Activated T-cell treated with anti-CD3 and anti-CD28 coated beads, Interleukin-2, amount 50 U/mL, for 72 hours (primary cell): ENCODE measurements at regions not wholly inside any gene's neighbourhood (a gene's known extent, or its start where the extent isn't known, plus 50 kb on each side); places are given as distances from the start of the nearest gene placed in this dataset.

Source experiments
- ATAC-seq, 2 donors: fragments of 150-1000 bp; cut with Tn5 transposase; replicated peaks in 1 of 2; 2 replicates each; pipeline ENCODE4 v1.10.0; 2021; ENCODE audit warnings: moderate library complexity in 2 of 2, mild to moderate bottlenecking in 1 of 2
- DNase-seq, 2 donors: peaks; one replicate each; pipeline ENCODE4 v3.0.0; 2021 to 2022; ENCODE audit warnings: mixed read lengths in 1 of 2
- H3K27ac Mint-ChIP-seq: one replicate; pipeline ENCODE4 v1.8.0; 2022; ENCODE audit warnings: mild to moderate bottlenecking, moderate library complexity, mixed read lengths
- H3K27me3 Mint-ChIP-seq: one replicate; pipeline ENCODE4 v1.8.0; 2022; ENCODE audit warnings: low read depth, mixed read lengths
- H3K36me3 Mint-ChIP-seq, 2 donors: one replicate each; pipeline ENCODE4 v1.8.0; 2022; ENCODE audit warnings: mixed read lengths in 2 of 2, mild to moderate bottlenecking in 1 of 2; ENCODE audit not compliant: insufficient read depth in 2 of 2
- H3K4me1 Mint-ChIP-seq: one replicate; pipeline ENCODE4 v1.8.0; 2022; ENCODE audit warnings: low read depth, mixed read lengths
- H3K4me3 Mint-ChIP-seq, 2 donors: one replicate each; pipeline ENCODE4 v1.8.0; 2022; ENCODE audit warnings: mild to moderate bottlenecking in 2 of 2, mixed read lengths in 2 of 2, moderate library complexity in 2 of 2
- H3K9me3 Mint-ChIP-seq, 2 donors: one replicate each; pipeline ENCODE4 v1.8.0; 2022; ENCODE audit warnings: mixed read lengths in 2 of 2

- Mint-ChIP-seq H3K36me3 (no peaks in the 10 kb centered on the region), H3K4me1 (no peaks in the 10 kb centered on the region), H3K27ac (no peak overlapping the region), H3K27me3 (no peaks in the 10 kb centered on the region), H3K4me3 (no peak overlapping the region), H3K9me3 (no peaks in the 10 kb centered on the region)
- ATAC-seq (no peak), DNase-seq (no peak)
These were observed 164.4 kb upstream of the PRPS1L1 start for GRCh38 chr7:18191862-18192625.

GRCh38 chr7:18194616-18195015 lies 167.0 kb upstream of the PRPS1L1 start:
- Mint-ChIP-seq H3K4me1 (no peaks in the 10 kb centered on the region), H3K27me3 (no peaks in the 10 kb centered on the region), H3K9me3 (no peaks in the 10 kb centered on the region), H3K36me3 (no peaks in the 10 kb centered on the region), H3K27ac (no peak overlapping the region), H3K4me3 (no peak overlapping the region)
- ATAC-seq (no peak), DNase-seq (no peak)

GRCh38 chr7:18196638-18197037 lies 169.0 kb upstream of the PRPS1L1 start:
- Mint-ChIP-seq H3K4me3 (no peak overlapping the region), H3K4me1 (no peaks in the 10 kb centered on the region), H3K27me3 (no peaks in the 10 kb centered on the region), H3K9me3 (no peaks in the 10 kb centered on the region), H3K27ac (no peak overlapping the region), H3K36me3 (no peaks in the 10 kb centered on the region)
- DNase-seq = no peak
- ATAC-seq = no peak

GRCh38 chr7:18198868-18199267 lies 171.2 kb upstream of the PRPS1L1 start:
- ATAC-seq = no peak
- H3K27ac Mint-ChIP-seq = no peak overlapping the region
- no peak overlapping the region for H3K4me3 Mint-ChIP-seq
- H3K27me3 Mint-ChIP-seq = no peaks in the 10 kb centered on the region
- no peaks in the 10 kb centered on the region for H3K36me3 Mint-ChIP-seq
- DNase-seq = no peak
- no peaks in the 10 kb centered on the region for H3K9me3 Mint-ChIP-seq
- H3K4me1 Mint-ChIP-seq = peaks cover 6% of the 10 kb centered on the region

- H3K4me1 Mint-ChIP-seq = peaks cover 6% of the 10 kb centered on the region
- H3K27ac Mint-ChIP-seq = no peak overlapping the region
- ATAC-seq (no peak), DNase-seq (no peak)
- no peaks in the 10 kb centered on the region for H3K27me3 Mint-ChIP-seq
- H3K36me3 Mint-ChIP-seq = no peaks in the 10 kb centered on the region
- no peaks in the 10 kb centered on the region for H3K9me3 Mint-ChIP-seq
- no peak overlapping the region for H3K4me3 Mint-ChIP-seq
These were observed 172.6 kb upstream of the PRPS1L1 start for GRCh38 chr7:18200266-18200665.

GRCh38 chr7:18200855-18201254 lies 173.2 kb upstream of the PRPS1L1 start:
- H3K36me3 Mint-ChIP-seq = no peaks in the 10 kb centered on the region

GRCh38 chr7:18201350-18201749 lies 173.7 kb upstream of the PRPS1L1 start:
- H3K9me3 Mint-ChIP-seq = no peaks in the 10 kb centered on the region
- DNase-seq (no peak), ATAC-seq (no peak)
- H3K4me1 Mint-ChIP-seq = peaks cover 6% of the 10 kb centered on the region
- H3K27ac Mint-ChIP-seq = no peak overlapping the region
- no peaks in the 10 kb centered on the region for H3K36me3 Mint-ChIP-seq
- no peaks in the 10 kb centered on the region for H3K27me3 Mint-ChIP-seq
- H3K4me3 Mint-ChIP-seq = no peak overlapping the region

More at GRCh38 chr7:18200855-18201254, 173.2 kb upstream of the PRPS1L1 start:
- H3K9me3 Mint-ChIP-seq = no peaks in the 10 kb centered on the region
- ATAC-seq (no peak), DNase-seq (no peak)
- peaks cover 6% of the 10 kb centered on the region for H3K4me1 Mint-ChIP-seq
- H3K27me3 Mint-ChIP-seq = no peaks in the 10 kb centered on the region
- H3K27ac Mint-ChIP-seq = no peak overlapping the region
- no peak overlapping the region for H3K4me3 Mint-ChIP-seq

GRCh38 chr7:18202315-18203045 lies 174.8 kb upstream of the PRPS1L1 start:
- DNase-seq (no peak), ATAC-seq (no peak)
- H3K9me3 Mint-ChIP-seq = no peaks in the 10 kb centered on the region
- H3K27ac Mint-ChIP-seq = no peak overlapping the region
- no peaks in the 10 kb centered on the region for H3K27me3 Mint-ChIP-seq
- H3K4me1 Mint-ChIP-seq = peaks cover 6% of the 10 kb centered on the region
- no peaks in the 10 kb centered on the region for H3K36me3 Mint-ChIP-seq
- H3K4me3 Mint-ChIP-seq = no peak overlapping the region

- Mint-ChIP-seq H3K27me3 (no peaks in the 10 kb centered on the region), H3K4me3 (no peak overlapping the region), H3K4me1 (peaks cover 6% of the 10 kb centered on the region), H3K36me3 (no peaks in the 10 kb centered on the region), H3K9me3 (no peaks in the 10 kb centered on the region), H3K27ac (no peak overlapping the region)
- DNase-seq (no peak), ATAC-seq (no peak)
These were observed 178.7 kb upstream of the PRPS1L1 start for GRCh38 chr7:18206331-18206730.

- ATAC-seq (no peak), DNase-seq (no peak)
- H3K27ac Mint-ChIP-seq = no peak overlapping the region
- no peaks in the 10 kb centered on the region for H3K4me1 Mint-ChIP-seq
- H3K36me3 Mint-ChIP-seq = no peaks in the 10 kb centered on the region
- no peak overlapping the region for H3K4me3 Mint-ChIP-seq
- H3K9me3 Mint-ChIP-seq = no peaks in the 10 kb centered on the region
- H3K27me3 Mint-ChIP-seq = no peaks in the 10 kb centered on the region
These were observed 181.3 kb upstream of the PRPS1L1 start for GRCh38 chr7:18208921-18209320.

GRCh38 chr7:18210377-18210776 lies 182.7 kb upstream of the PRPS1L1 start:
- no peak overlapping the region for H3K27ac Mint-ChIP-seq
- ATAC-seq = no peak
- DNase-seq = no peak
- no peaks in the 10 kb centered on the region for H3K9me3 Mint-ChIP-seq
- H3K36me3 Mint-ChIP-seq = no peaks in the 10 kb centered on the region
- H3K4me1 Mint-ChIP-seq = no peaks in the 10 kb centered on the region
- no peaks in the 10 kb centered on the region for H3K27me3 Mint-ChIP-seq
- no peak overlapping the region for H3K4me3 Mint-ChIP-seq

- Mint-ChIP-seq H3K36me3 (no peaks in the 10 kb centered on the region), H3K4me3 (no peak overlapping the region), H3K9me3 (no peaks in the 10 kb centered on the region), H3K27ac (no peak overlapping the region), H3K27me3 (no peaks in the 10 kb centered on the region), H3K4me1 (no peaks in the 10 kb centered on the region)
- ATAC-seq = no peak
- DNase-seq = no peak
These were observed 183.1 kb upstream of the PRPS1L1 start for GRCh38 chr7:18210788-18211187.

GRCh38 chr7:18212308-18212707 lies 184.7 kb upstream of the PRPS1L1 start:
- ATAC-seq = no peak
- no peak for DNase-seq
- Mint-ChIP-seq H3K27me3 (no peaks in the 10 kb centered on the region), H3K36me3 (no peaks in the 10 kb centered on the region), H3K4me3 (no peak overlapping the region), H3K9me3 (no peaks in the 10 kb centered on the region), H3K27ac (no peak overlapping the region), H3K4me1 (no peaks in the 10 kb centered on the region)

GRCh38 chr7:18212758-18213157 lies 185.1 kb upstream of the PRPS1L1 start:
- no peak overlapping the region for H3K27ac Mint-ChIP-seq
- no peak overlapping the region for H3K4me3 Mint-ChIP-seq
- no peaks in the 10 kb centered on the region for H3K4me1 Mint-ChIP-seq
- DNase-seq = no peak
- no peaks in the 10 kb centered on the region for H3K9me3 Mint-ChIP-seq
- ATAC-seq = no peak
- H3K36me3 Mint-ChIP-seq = no peaks in the 10 kb centered on the region
- no peaks in the 10 kb centered on the region for H3K27me3 Mint-ChIP-seq
